NOMO-1 treated with DMSO at 0.1 percent for 48 hours (cell line): ENCODE measurements at regions not wholly inside any gene's neighbourhood (a gene's known extent, or its start where the extent isn't known, plus 50 kb on each side); places are given as distances from the start of the nearest gene placed in this dataset.
"Not testable (repeated sequence)": the region's sequence is repeated elsewhere in the genome, so short reads cannot be mapped to it uniquely, and the experiment has no call there.

Experiments
- DNase-seq: peaks from one replicate; lab custom pipeline; 2025; ENCODE audit not compliant: unreplicated experiment; lab: John Stamatoyannopoulos, UW

DNA sequence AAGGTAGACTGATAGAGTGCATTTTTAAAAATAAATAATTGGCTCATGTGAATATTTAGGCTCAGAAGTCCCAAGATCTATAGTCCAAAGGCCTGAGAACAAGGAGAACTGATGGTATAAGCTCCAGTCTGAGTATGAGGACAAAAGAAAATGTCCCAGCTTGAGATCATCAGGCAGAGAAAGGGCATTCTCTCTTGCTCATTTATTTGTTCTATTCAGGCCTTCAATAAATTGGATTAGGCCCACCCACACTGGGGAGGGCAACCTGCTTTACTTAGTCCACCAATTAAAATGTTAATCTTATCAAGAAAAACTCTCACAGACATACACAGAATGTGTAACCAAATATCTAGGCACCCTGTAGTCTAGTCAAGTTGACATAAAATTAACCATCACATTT lies 644.4 kb upstream of the MDGA2 start:
- DNase-seq = no peak

DNA sequence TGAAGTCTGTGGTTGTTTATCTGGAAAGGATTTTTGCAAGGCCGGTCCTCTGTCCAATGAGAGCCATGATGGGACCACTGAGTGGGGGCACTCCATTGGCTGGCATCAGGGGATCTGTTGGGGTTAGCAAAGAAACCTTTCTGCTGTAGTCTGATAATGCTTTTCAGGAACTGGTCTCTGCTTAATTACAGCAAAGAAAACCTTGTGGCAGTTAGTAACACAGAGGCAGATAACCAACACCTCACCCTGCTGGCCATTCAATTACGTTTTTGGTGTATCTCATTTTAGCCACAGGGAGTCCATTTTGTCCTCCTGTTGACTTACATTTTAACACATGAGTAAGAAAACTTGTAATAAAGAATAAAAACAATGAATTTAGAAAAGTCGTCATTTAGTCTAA lies 629.3 kb upstream of the MDGA2 start:
- no peak for DNase-seq

DNA sequence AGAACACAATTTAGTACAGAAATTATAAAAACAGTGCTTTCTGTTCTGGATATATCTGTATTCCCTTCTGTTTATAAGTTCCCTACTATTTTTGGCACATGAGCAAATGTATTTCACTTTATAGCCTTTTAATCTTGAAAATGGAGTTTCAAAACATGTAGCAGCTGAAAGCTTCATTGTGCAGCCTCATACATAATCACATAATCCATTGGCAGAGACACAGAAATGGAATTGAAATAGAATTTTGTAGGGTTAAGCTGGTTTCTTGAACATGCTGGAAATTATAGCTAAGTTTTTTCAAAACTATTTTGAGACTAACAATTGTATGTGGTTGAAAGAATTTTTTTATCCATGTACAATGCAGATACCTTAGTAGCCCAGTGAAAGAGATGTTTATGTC lies 614.3 kb upstream of the MDGA2 start:
- no peak for DNase-seq

GRCh38 chr14:48285217-48285616 lies 609.8 kb upstream of the MDGA2 start:
- DNase-seq = not testable (repeated sequence)

DNA sequence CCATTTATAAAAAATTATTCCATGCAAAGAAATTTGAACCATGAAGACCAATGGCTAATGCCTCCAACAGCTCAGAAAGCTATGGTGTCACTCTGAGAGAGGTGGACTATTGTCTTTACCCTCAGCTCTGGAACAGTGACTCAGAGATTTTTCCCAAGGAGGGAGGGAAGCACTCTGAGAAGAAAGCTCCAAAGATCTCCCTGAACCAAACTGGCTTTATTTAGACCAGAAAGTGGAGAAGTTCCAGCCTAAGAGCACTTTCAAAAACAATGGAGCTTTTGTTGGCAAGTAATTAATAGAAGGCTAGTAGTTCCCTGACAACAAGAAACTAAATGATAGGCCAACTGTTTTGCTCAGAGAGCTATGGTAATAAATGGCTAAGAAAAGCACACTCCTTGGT lies 599.9 kb upstream of the MDGA2 start:
- DNase-seq = no peak

GRCh38 chr14:48274826-48275225 lies 599.4 kb upstream of the MDGA2 start:
- DNase-seq = no peak

DNA sequence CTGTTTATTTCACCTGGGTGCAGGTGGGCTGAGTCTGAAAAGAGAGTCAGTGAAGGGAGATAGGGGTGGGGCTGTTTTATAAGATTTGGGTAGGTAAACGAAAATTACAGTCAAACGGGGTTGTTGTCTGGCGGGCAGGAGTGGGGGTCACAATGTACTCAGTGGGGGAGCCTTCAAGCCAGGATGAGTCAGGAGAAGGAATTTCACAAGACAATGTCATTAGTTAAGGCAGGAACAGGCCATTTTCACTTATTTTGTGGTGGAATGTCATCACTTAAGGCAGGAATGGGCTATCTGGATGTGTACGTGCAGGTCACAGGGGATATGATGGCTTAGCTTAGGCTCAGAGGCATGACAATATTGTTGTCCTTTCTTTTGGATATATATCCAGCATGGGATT lies 592.5 kb upstream of the MDGA2 start:
- not testable (repeated sequence) for DNase-seq

DNA sequence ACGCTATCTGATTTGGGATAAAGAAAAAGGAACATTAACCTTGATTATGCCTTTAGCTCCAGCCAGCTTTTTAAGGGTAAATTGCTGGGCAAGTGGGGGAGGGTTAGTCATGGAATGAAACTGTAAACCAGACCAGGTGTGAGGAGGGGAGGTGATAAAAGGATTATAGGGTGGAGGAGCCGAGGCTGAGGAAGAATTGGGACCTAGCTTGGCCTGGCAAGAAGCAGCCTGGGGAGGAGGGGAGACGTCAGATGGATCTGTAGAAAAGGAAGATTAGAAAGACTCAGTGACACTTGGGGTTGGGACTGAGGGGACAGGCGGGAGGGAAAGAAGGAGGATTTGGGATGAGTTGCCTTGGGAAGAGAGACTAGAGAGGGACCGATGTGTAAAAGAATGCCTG lies 590.8 kb upstream of the MDGA2 start:
- not testable (repeated sequence) for DNase-seq

- no peak for DNase-seq
These were observed 586.0 kb upstream of the MDGA2 start for GRCh38 chr14:48261436-48261835.

DNA sequence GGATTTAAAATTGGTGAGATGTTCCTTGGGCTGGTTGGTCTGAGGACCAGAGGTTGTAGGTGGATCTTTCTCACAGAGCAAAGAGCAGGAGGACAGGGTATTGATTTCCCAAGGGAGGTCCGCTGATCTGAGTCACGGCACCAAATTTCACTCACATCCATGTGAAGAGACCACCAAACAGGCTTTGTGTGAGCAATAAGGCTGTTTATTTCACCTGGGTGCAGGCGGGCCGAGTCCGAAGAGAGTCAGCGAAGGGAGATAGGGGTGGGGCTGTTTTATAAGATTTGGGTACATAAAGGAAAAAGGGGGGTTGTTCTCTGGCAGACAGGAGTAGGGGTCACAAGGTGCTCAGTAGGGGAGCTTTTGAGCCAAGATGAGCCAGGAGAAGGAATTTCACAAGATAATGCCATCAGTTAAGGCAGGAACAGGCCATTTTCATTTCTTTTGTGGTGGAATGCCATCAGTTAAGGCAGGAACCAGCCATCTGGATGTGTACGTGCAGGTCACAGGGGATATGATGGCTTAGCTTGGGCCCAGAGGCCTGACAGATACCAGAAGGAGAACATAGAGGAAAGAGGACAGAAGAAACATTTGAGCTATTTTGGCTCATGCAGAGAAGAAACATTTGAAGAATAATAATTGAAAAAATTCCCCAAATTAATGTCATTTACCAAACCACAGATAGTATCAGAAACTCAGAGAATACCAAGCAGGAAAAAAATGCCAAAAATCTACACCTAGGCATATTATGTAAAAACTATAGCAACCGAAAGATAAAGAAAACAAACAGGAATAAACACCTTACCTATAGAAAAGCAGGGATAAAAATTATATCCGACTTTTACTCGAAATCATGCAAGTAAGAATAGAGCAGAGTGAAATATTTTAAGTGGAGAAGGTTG lies 585.2 kb upstream of the MDGA2 start:
- DNase-seq = not testable (repeated sequence)

DNA sequence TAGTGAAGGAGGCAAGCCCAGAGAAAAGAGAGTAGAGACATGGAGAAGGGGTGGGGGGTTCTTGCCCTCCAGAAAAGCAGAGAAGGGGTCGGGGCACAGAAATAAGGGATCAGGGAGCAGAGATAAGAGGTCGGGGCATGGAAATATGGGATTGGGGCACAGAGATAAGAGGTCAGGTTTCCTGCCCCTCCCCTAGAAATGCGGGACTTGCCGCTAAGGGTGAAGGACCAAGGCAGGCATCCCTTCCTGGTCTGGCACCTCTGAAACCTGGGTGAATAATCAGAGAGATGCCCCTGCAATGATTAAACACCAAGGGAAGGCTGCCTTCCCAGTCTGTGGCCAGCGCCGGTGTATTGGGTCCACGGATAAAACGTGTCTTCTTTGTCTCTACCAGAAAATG lies 584.5 kb upstream of the MDGA2 start:
- not testable (repeated sequence) for DNase-seq

DNA sequence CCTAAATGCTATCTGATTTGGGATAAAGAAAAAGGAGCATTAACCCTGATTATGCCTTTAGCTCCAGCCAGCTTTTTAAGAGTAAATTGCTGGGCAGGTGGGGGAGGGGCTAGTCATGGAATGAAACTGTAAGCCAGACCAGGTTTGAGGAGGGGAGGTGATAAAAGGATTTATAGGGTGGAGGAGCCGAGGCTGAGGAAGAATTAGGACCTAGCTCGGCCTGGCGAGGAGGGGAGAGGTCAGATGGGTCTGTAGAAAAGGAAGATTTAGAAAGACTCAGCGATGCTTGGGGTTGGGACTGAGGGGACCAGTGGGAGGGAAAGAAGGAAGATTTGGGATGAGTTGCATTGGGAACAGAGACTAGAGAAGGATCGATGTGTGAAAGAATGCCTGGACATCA lies 583.8 kb upstream of the MDGA2 start:
- not testable (repeated sequence) for DNase-seq

DNA sequence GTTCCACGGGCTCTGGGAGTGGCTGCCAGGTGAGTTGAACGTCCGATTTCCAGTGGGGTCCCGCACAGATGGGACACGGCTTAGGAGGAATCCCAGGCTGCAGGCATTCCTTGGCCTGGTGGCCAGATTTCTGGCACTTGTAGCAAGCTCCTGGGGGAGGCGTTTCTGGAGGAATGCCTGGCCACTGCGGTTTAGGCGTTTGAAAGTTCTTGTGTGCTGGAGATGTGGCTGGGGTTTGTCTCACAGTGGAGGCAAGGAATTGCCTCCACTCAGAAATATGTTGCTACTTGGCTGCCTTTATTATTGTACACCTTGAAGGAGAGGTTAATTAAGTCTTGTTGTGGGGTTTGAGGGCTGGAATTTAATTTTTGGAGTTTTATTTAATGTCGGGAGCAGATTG lies 583.3 kb upstream of the MDGA2 start:
- not testable (repeated sequence) for DNase-seq

- no peak for DNase-seq
These were observed 577.6 kb upstream of the MDGA2 start for GRCh38 chr14:48253020-48253419.

DNA sequence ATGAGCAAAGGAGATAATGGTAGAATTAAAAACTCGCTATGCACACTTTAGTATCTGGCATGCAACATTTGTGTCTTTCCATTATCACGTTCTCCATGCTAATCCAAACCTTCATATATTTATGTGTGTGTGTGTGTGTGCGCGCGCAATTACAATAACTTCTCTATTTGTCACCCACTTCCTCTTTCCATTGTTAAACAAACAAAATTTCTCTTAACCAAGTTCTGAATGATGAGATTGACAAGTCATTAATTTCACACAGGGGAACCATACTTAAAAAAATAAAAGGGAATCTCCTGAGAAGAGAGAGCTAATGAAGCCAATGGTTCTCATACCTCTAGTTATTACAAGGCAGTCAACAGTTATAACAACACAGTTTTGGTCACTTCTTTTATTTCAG lies 575.9 kb upstream of the MDGA2 start:
- peak; percentile 37 for DNase-seq

GRCh38 chr14:48250575-48250974 lies 575.2 kb upstream of the MDGA2 start:
- DNase-seq = no peak

DNA sequence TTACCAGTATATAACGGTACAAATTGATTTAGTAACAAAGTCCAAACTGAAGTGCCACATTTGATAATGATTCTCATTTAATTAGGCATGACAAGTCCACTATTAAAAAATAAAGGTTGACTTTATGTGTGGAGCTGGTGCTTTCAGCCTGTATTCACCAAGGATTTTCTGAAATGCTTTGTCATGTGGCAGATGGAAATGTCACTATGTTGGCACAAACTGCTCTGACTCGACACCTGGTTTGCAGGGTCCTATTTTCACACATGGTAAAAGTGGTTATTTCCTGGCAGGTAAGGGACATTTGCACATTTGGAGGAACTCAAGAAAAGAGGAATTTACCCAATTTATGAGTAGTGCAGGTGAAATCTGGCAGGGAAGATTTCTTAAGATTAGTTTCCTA lies 572.6 kb upstream of the MDGA2 start:
- no peak for DNase-seq

DNA sequence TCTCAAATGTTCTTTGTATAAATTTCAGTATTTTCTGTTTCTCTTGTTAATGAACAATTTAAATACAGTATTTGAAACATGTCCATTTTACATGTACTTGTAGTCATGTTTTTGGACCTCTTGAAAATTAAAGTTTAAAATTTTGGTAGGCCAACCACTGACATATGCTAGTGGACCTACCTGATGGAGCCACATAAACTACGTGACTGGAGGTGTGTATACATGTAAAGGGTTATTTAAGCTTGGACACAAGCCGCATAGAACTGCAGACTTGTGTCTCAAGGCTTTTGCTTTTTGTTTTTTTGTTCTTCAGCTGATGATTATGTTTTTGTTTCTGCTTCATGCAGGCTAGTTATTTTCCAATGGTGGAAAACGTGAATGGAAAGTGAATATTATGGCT lies 568.5 kb upstream of the MDGA2 start:
- no peak for DNase-seq

GRCh38 chr14:48229091-48229490 lies 553.7 kb upstream of the MDGA2 start:
- DNase-seq = no peak

DNA sequence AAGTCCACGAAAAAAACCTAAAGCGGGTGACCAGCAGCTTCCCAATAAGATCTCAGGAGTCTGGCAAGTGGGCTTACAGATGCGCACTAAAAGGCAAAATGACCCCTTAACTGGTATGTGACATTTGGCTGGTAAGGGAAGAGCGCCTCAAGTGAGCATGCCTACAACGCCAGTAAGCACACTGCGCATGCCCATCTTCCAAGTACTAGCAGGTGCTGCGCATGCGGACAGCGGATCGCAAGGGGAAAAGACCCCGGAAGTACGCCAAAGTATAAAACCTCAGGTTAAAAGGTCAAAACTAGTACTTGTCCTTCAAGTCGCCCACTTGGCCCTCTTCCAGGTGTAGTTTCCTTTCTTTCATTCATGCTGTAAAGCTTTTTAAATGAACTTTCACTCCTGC lies 518.5 kb upstream of the MDGA2 start:
- no peak for DNase-seq

DNA sequence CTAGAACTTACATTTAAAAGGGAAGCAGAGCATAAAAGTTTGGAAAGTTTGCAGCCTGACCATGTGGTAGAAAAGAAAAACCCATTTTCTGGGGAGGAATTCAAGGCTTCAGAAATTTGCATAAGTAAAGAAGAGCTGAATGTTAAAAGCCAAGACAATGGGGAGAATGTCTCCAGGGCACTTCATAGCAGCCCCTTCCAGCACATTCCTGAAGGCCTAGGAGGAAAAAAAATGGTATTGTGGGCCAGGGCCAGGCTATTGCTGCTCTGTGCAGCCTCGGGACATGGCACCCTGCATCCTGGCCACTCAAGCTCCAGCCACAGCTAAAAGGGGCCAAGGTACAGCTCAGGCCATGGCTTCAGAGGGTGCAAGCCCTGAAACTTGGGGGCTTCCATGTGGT lies 474.2 kb upstream of the MDGA2 start:
- not testable (repeated sequence) for DNase-seq

DNA sequence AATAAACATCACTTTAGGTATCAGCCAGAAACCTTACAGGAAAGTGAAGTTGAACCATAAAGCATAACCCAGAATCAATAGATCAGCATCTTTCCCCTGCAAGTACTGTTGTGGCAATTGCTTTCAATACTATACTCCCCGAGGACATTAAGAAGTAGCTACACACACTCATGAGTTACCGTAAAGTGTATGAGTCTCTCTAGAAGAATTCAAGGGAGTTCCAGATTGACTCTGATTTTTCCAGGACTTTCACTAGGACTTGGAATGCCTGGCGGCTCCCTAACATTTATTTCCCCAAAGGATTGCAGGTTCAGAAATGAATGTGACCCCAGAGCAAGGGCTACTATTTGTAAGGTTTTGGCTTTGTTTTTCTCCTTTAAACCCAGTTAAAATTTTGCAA lies 465.4 kb upstream of the MDGA2 start:
- no peak for DNase-seq

DNA sequence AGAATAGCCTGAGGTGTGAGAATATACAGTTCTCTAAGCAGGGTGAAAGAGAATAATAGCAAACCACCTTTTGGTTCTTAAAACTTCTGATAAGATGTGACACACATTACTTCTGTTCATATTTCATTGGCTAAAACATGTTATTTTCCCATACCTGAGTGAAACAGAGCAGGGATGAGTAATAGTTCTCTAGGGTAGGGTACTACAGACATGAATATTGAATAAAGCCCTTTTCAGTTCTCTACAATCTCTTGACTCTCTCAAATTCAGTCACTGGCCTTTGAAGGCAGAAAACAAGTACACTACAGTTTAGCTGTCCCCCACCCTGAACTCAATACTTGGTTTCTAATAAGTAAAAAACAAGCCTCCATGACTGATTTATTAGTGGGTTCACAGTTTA lies 454.1 kb upstream of the MDGA2 start:
- no peak for DNase-seq
